ENCODE measurements at regions not wholly inside any gene's neighbourhood (a gene's known extent, or its start where the extent isn't known, plus 50 kb on each side); places are given as distances from the start of the nearest gene placed in this dataset.

DNA sequence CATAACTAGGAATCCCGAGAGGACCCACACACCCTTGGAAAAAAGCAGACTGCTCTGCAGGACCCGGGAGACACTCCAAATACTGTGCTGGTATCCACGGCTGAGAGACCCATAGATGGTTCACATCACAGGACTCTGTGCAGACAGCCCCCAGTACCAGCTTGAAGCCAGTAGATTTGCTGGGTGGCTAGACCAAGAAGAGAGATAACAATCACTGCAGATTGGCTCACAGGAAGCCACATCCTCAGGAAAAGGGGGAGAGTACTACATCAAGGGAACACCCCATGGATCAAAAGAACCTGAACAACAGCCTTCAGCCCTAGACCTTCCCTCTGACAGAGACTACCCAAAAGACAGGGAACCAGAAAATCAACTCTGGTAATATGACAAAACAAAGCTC is 223.8 kb upstream of the LRATD1 start:
- Mint-ChIP-seq H3K4me3 (no peak overlapping the region), H3K27ac (no peak overlapping the region), H3K27me3 (no peaks in the 10 kb centered on the region), H3K36me3 (ENCODE audit: low read depth) (no peaks in the 10 kb centered on the region), H3K9me3 (no peaks in the 10 kb centered on the region), H3K4me1 (no peaks in the 10 kb centered on the region)
- no peak for ATAC-seq (replicated peaks)

- Mint-ChIP-seq H3K9me3 (peaks cover 18% of the 10 kb centered on the region), H3K27ac (no peak overlapping the region), H3K4me3 (no peak overlapping the region), H3K4me1 (no peaks in the 10 kb centered on the region), H3K27me3 (no peaks in the 10 kb centered on the region), H3K36me3 (ENCODE audit: low read depth) (no peaks in the 10 kb centered on the region)
- ATAC-seq (replicated peaks): no peak
Observed at GRCh38 chr2:14417551-14417950, 215.0 kb upstream of the LRATD1 start.

- ATAC-seq (replicated peaks): no peak
- H3K27ac Mint-ChIP-seq: no peak overlapping the region
- H3K36me3 Mint-ChIP-seq (ENCODE audit: low read depth): no peaks in the 10 kb centered on the region
- no peaks in the 10 kb centered on the region for H3K4me1 Mint-ChIP-seq
- no peak overlapping the region for H3K4me3 Mint-ChIP-seq
- peaks cover 18% of the 10 kb centered on the region for H3K9me3 Mint-ChIP-seq
- no peaks in the 10 kb centered on the region for H3K27me3 Mint-ChIP-seq
Observed at GRCh38 chr2:14418115-14418514, 214.4 kb upstream of the LRATD1 start.

- no peak overlapping the region for H3K4me3 Mint-ChIP-seq
- no peak for ATAC-seq (replicated peaks)
- H3K27me3 Mint-ChIP-seq: no peaks in the 10 kb centered on the region
- H3K9me3 Mint-ChIP-seq: peaks cover 8% of the 10 kb centered on the region
- H3K4me1 Mint-ChIP-seq: no peaks in the 10 kb centered on the region
- no peaks in the 10 kb centered on the region for H3K36me3 Mint-ChIP-seq (ENCODE audit: low read depth)
- no peak overlapping the region for H3K27ac Mint-ChIP-seq
Observed at GRCh38 chr2:14420851-14421250, 211.7 kb upstream of the LRATD1 start.

DNA sequence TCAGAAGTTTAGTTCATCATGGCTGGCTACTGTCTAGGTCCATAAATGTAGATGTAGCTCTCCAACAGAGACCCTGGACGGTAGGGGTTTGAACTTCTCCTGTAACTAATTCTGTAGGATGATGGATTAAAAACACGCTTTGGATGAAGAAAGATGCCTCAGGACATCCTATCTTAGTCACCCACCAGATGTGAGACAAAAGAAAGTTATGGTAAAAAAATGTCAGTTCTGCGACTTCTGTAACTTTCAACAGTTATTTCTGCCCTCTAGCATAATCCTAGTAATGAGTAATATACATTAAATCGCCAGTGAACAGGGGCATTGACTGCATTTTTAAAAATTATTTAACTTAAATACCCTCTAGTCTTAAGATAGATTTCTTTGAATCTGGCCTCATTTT is 210.1 kb upstream of the LRATD1 start:
- Mint-ChIP-seq H3K27me3 (no peaks in the 10 kb centered on the region), H3K9me3 (peaks cover 8% of the 10 kb centered on the region), H3K4me3 (no peak overlapping the region), H3K36me3 (ENCODE audit: low read depth) (no peaks in the 10 kb centered on the region), H3K4me1 (no peaks in the 10 kb centered on the region), H3K27ac (no peak overlapping the region)
- ATAC-seq (replicated peaks): no peak

GRCh38 chr2:14423145-14423906 is 209.2 kb upstream of the LRATD1 start:
- H3K36me3 Mint-ChIP-seq (ENCODE audit: low read depth): no peaks in the 10 kb centered on the region
- ATAC-seq (replicated peaks): no peak
- H3K4me3 Mint-ChIP-seq: no peak overlapping the region
- no peak overlapping the region for H3K27ac Mint-ChIP-seq
- H3K27me3 Mint-ChIP-seq: no peaks in the 10 kb centered on the region
- no peaks in the 10 kb centered on the region for H3K4me1 Mint-ChIP-seq
- H3K9me3 Mint-ChIP-seq: peaks cover 4% of the 10 kb centered on the region

DNA sequence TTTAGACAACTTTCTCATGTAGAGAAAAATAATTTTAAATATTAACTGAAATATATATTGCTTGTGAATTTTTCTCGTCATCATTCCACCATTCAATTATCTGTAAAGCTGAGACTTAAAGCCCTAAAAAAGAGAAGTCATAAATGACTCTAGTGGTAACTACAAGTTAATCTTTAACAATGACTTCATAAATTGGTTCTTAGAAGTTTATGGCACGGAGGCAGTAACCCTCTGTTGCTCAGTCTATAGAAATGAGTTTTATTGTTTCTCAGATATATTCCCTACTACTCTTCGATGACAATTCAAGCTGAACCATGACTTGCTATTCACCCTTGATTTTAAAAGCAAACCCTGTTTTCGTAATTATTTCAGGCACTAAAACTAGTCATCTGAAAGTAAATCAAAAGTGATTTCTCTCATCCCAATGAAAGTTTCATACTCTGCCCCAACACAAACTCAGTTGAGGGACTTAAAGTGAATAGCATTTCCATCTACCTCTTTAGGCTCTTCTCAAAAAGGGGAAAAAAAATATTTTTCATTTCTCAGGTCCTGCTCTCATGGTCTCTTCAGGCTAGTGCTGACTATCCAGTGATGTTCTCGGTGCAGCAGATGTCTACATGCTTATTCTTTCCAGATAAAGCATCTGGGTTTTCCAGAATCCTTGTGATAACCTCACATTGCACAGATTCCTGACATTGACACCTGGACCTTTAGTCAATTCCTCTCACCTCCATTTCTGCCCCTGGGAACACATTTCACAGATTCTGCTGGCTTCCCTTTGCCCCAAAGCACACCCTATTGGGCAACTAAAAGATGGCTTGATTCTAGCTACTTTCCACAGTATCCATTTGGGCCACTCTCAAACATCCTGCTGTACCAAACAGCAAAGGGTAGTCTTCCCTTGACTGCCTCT is 207.8 kb upstream of the LRATD1 start:
- Mint-ChIP-seq H3K27me3 (no peaks in the 10 kb centered on the region), H3K9me3 (peaks cover 4% of the 10 kb centered on the region), H3K27ac (no peak overlapping the region), H3K4me1 (no peaks in the 10 kb centered on the region), H3K4me3 (no peak overlapping the region), H3K36me3 (ENCODE audit: low read depth) (no peaks in the 10 kb centered on the region)
- no peak for ATAC-seq (replicated peaks)

DNA sequence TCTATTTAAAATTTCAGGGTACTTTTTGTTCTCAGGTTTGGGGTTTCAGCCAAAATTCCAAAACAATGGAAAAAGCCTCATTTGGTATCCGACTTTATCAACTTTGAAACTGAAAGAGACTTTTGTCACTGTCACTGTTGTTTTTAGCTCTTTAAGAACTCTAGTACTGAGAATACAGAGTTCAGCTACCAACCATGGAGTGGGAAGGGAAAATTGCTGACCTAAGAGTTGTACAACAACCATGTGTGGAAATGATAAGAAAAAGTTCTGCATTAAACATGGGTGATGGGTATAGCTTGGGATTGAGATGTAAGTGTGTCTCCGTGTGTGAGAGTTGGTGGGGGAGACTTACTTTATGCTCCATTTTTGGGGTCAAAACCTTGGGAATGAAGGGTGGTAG is 206.6 kb upstream of the LRATD1 start:
- ATAC-seq (replicated peaks): no peak
- H3K9me3 Mint-ChIP-seq: no peaks in the 10 kb centered on the region
- H3K27ac Mint-ChIP-seq: no peak overlapping the region
- no peaks in the 10 kb centered on the region for H3K4me1 Mint-ChIP-seq
- H3K4me3 Mint-ChIP-seq: no peak overlapping the region
- no peaks in the 10 kb centered on the region for H3K27me3 Mint-ChIP-seq
- H3K36me3 Mint-ChIP-seq (ENCODE audit: low read depth): no peaks in the 10 kb centered on the region

DNA sequence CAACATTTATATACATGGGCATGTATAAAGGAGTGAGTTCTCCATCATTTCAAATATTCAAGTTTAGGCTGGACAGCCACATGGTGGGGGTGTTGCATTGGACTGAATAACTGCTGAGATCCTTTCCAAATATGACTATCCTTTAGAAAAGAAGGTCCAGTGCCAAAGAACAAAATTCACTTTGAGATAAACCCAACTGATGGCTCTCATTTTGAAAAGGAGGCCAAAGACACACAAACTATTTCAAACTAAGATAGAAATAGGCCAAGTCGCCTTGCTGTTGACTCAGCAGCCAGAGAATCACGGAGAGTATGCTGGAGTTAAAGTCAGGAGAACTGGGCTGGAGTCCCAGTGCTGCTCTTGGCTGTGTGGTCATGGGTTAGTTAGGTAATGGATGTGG is 204.5 kb upstream of the LRATD1 start:
- ATAC-seq (replicated peaks): no peak
- Mint-ChIP-seq H3K27ac (no peak overlapping the region), H3K4me1 (no peaks in the 10 kb centered on the region), H3K27me3 (no peaks in the 10 kb centered on the region), H3K9me3 (no peaks in the 10 kb centered on the region), H3K36me3 (ENCODE audit: low read depth) (no peaks in the 10 kb centered on the region), H3K4me3 (no peak overlapping the region)

DNA sequence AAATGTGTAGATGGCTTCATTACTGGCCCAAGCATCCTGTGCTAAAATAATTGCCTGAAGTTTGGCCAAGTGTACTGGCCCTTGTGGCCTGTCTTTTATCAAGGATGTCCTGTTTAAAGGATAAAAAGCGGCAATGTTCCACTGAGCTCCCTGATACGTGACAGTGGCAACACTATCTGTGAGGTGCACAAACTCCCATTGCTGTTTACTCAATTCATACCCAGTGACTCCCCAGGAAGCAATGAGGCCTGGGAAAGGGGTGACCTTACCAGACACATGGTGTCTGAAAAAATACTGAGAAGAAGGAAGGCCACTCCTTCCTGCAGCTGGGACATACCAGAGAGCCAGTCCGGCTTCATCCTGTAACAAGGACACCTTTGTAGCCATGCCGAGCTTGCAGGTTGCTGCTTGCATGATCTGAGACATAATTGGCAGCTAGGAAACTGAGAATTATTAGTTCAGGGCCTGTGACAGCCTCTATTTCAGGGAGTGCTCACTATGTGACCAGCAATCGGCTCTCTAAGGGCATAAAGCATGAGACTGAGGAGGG is 198.5 kb upstream of the LRATD1 start:
- no peak for ATAC-seq (replicated peaks)
- Mint-ChIP-seq H3K4me3 (no peak overlapping the region), H3K27me3 (no peaks in the 10 kb centered on the region), H3K4me1 (no peaks in the 10 kb centered on the region), H3K36me3 (ENCODE audit: low read depth) (no peaks in the 10 kb centered on the region), H3K9me3 (peaks cover 12% of the 10 kb centered on the region), H3K27ac (no peak overlapping the region)

DNA sequence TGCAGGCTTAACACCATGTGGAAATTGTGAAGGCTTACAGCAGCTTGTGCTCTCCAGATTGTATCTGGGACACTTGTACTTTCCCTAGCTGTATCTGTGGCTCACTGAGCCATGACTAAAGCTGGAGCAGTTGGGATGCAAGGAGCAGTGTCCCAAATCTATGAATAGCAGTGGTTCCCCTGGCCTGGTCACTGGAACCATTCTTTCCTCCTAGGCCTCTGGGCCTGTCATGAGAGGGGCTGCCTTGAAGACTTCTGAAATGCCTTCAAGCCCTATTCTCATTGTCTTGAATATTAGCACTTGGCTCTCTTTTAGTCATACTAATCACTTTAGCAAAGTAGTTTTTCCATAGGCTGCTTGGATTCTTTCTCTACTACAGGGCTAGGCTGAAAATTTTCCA is 186.8 kb upstream of the LRATD1 start:
- Mint-ChIP-seq H3K9me3 (peaks cover 7% of the 10 kb centered on the region), H3K4me1 (no peaks in the 10 kb centered on the region), H3K36me3 (ENCODE audit: low read depth) (no peaks in the 10 kb centered on the region), H3K27ac (no peak overlapping the region), H3K27me3 (no peaks in the 10 kb centered on the region), H3K4me3 (no peak overlapping the region)
- ATAC-seq (replicated peaks): no peak

- Mint-ChIP-seq H3K9me3 (peaks cover 4% of the 10 kb centered on the region), H3K4me3 (no peak overlapping the region), H3K27ac (no peak overlapping the region), H3K27me3 (no peaks in the 10 kb centered on the region), H3K4me1 (no peaks in the 10 kb centered on the region), H3K36me3 (ENCODE audit: low read depth) (no peaks in the 10 kb centered on the region)
- no peak for ATAC-seq (replicated peaks)
Observed at GRCh38 chr2:14448340-14448739, 184.2 kb upstream of the LRATD1 start.

- H3K4me3 Mint-ChIP-seq: no peak overlapping the region
- peaks cover 4% of the 10 kb centered on the region for H3K9me3 Mint-ChIP-seq
- no peak for ATAC-seq (replicated peaks)
- no peak overlapping the region for H3K27ac Mint-ChIP-seq
- no peaks in the 10 kb centered on the region for H3K36me3 Mint-ChIP-seq (ENCODE audit: low read depth)
- no peaks in the 10 kb centered on the region for H3K27me3 Mint-ChIP-seq
- no peaks in the 10 kb centered on the region for H3K4me1 Mint-ChIP-seq
Observed at GRCh38 chr2:14451312-14451711, 181.2 kb upstream of the LRATD1 start.

DNA sequence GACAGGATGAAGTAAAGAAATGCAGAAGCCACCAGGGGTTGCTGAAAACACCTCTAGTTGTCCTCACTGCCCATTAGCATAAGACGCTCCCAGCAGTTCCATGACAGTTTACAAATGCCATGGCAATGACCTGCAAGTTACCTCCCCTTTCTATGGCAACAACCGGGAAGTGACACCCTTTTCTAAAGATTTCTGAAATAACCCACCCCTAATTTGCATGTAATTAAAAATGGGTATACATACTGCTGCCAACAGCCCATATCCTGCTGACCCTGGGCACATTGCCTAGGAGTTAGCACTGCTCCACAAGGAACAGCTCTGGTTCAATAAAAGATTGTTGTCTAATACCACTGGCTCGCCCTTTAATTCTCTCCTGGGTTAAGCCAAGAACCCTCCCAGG is 178.3 kb upstream of the LRATD1 start:
- Mint-ChIP-seq H3K4me3 (no peak overlapping the region), H3K27me3 (no peaks in the 10 kb centered on the region), H3K4me1 (no peaks in the 10 kb centered on the region)

DNA sequence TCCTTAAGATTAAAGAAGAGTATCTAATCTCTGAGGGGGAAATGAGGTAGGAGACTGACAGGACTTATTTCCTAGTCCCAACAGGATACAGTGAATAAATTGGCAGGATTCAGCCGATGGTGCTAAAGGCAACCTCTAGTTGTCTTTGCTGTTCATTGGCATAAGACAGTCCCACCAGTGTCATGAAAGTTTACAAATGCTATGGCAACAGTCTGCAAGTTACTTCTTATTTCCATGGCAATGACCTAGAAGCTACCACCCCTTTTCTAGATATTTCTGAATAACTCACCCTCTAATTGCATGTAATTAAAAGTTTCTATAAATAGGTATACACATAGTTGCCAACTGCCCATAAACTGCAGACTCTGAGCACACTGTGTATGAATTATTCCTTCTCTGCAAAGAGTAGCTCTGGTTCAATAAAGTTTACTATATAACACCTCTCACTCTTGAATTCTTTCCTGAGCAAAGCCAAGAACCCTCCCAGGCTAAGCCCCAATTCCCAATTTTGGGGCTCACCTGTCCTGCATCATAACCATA is 172.7 kb upstream of the LRATD1 start:
- Mint-ChIP-seq H3K9me3 (peaks cover 8% of the 10 kb centered on the region), H3K27ac (no peak overlapping the region), H3K36me3 (ENCODE audit: low read depth) (no peaks in the 10 kb centered on the region), H3K4me1 (no peaks in the 10 kb centered on the region), H3K4me3 (no peak overlapping the region), H3K27me3 (no peaks in the 10 kb centered on the region)
- ATAC-seq (replicated peaks): no peak

More for the DNA sequence above, 178.3 kb upstream of the LRATD1 start:
- Mint-ChIP-seq H3K27ac (no peak overlapping the region), H3K36me3 (ENCODE audit: low read depth) (no peaks in the 10 kb centered on the region), H3K9me3 (peaks cover 8% of the 10 kb centered on the region)
- ATAC-seq (replicated peaks): no peak

Data from activated T-helper 17 cell treated with anti-CD3 and anti-CD28 coated beads, Interleukin-2, amount 50 U/mL, for 72 hours (primary cell).